ENCODE measurements at regions not wholly inside any gene's neighbourhood (a gene's known extent, or its start where the extent isn't known, plus 50 kb on each side); places are given as distances from the start of the nearest gene placed in this dataset.
"Not testable (repeated sequence)": the region's sequence is repeated elsewhere in the genome, so short reads cannot be mapped to it uniquely, and the experiment has no call there.

- H3K4me1 Mint-ChIP-seq: peaks cover 11% of the 10 kb centered on the region
- CTCF ChIA-PET: interaction anchor here (1.3 kb wide), 2 partner anchors 58 to 243 kb away, joined by 3 read pairs; no protein-coding TSS in a partner anchor
- H3K4me3 Mint-ChIP-seq: peak overlapping the region; percentile 95
- peak overlapping the region; percentile 98 for H3K27ac Mint-ChIP-seq
- ATAC-seq: peak; percentile 100
- DNase-seq: peak; percentile 100
- H3K27me3 Mint-ChIP-seq; H3K36me3 Mint-ChIP-seq; H3K9me3 Mint-ChIP-seq (ENCODE audit: low read depth): not testable (repeated sequence)
Measured at GRCh38 chr1:223992456-223993246, 121.3 kb upstream of the FBXO28 start.

- CTCF ChIA-PET; H3K27me3 Mint-ChIP-seq; H3K4me3 Mint-ChIP-seq; ATAC-seq; H3K9me3 Mint-ChIP-seq (ENCODE audit: low read depth); H3K36me3 Mint-ChIP-seq: not testable (repeated sequence)
- peak; percentile 40 for DNase-seq
- Mint-ChIP-seq H3K4me1 (peaks cover 11% of the 10 kb centered on the region), H3K27ac (peak overlapping the region; percentile 28)
Measured at GRCh38 chr1:223991297-223991857, 122.5 kb upstream of the FBXO28 start.

GRCh38 chr1:223961985-223962384 lies 116.2 kb upstream of the TP53BP2 start:
- ATAC-seq; DNase-seq; H3K9me3 Mint-ChIP-seq (ENCODE audit: low read depth); H3K4me3 Mint-ChIP-seq; H3K27me3 Mint-ChIP-seq; H3K36me3 Mint-ChIP-seq; CTCF ChIA-PET; H3K4me1 Mint-ChIP-seq; H3K27ac Mint-ChIP-seq: not testable (repeated sequence)

- H3K27ac Mint-ChIP-seq; H3K4me1 Mint-ChIP-seq; DNase-seq; H3K4me3 Mint-ChIP-seq; H3K36me3 Mint-ChIP-seq; H3K27me3 Mint-ChIP-seq; CTCF ChIA-PET; H3K9me3 Mint-ChIP-seq (ENCODE audit: low read depth); ATAC-seq: not testable (repeated sequence)
Measured at GRCh38 chr1:223952801-223953200, 107.1 kb upstream of the TP53BP2 start.

GRCh38 chr1:223951551-223951950 lies 105.8 kb upstream of the TP53BP2 start:
- H3K9me3 Mint-ChIP-seq (ENCODE audit: low read depth); H3K27me3 Mint-ChIP-seq; ATAC-seq; H3K4me1 Mint-ChIP-seq; H3K36me3 Mint-ChIP-seq; H3K4me3 Mint-ChIP-seq; DNase-seq; CTCF ChIA-PET: not testable (repeated sequence)
- H3K27ac Mint-ChIP-seq: peak overlapping the region; percentile 36

GRCh38 chr1:223949944-223950343 lies 104.2 kb upstream of the TP53BP2 start:
- H3K27me3 Mint-ChIP-seq; H3K36me3 Mint-ChIP-seq; DNase-seq; H3K9me3 Mint-ChIP-seq (ENCODE audit: low read depth); H3K4me3 Mint-ChIP-seq; CTCF ChIA-PET; H3K4me1 Mint-ChIP-seq; ATAC-seq; H3K27ac Mint-ChIP-seq: not testable (repeated sequence)

- H3K9me3 Mint-ChIP-seq (ENCODE audit: low read depth); DNase-seq; H3K27me3 Mint-ChIP-seq; CTCF ChIA-PET; H3K27ac Mint-ChIP-seq; H3K4me1 Mint-ChIP-seq; H3K36me3 Mint-ChIP-seq; ATAC-seq; H3K4me3 Mint-ChIP-seq: not testable (repeated sequence)
Measured at GRCh38 chr1:223948041-223948440, 102.3 kb upstream of the TP53BP2 start.

GRCh38 chr1:223936592-223936991 lies 90.8 kb upstream of the TP53BP2 start:
- ATAC-seq; DNase-seq; H3K4me3 Mint-ChIP-seq; H3K4me1 Mint-ChIP-seq; H3K9me3 Mint-ChIP-seq (ENCODE audit: low read depth); H3K36me3 Mint-ChIP-seq; CTCF ChIA-PET; H3K27ac Mint-ChIP-seq; H3K27me3 Mint-ChIP-seq: not testable (repeated sequence)

GRCh38 chr1:223931476-223931875 lies 85.7 kb upstream of the TP53BP2 start:
- H3K27ac Mint-ChIP-seq, ATAC-seq, H3K27me3 Mint-ChIP-seq: not testable (repeated sequence)

GRCh38 chr1:223920805-223921204 lies 75.1 kb upstream of the TP53BP2 start:
- H3K27ac Mint-ChIP-seq; H3K27me3 Mint-ChIP-seq; H3K9me3 Mint-ChIP-seq (ENCODE audit: low read depth); CTCF ChIA-PET; DNase-seq; ATAC-seq; H3K4me1 Mint-ChIP-seq; H3K4me3 Mint-ChIP-seq; H3K36me3 Mint-ChIP-seq: not testable (repeated sequence)

More at GRCh38 chr1:223931476-223931875, 85.7 kb upstream of the TP53BP2 start:
- DNase-seq; H3K4me3 Mint-ChIP-seq; H3K9me3 Mint-ChIP-seq (ENCODE audit: low read depth); H3K4me1 Mint-ChIP-seq; H3K36me3 Mint-ChIP-seq; CTCF ChIA-PET: not testable (repeated sequence)

GRCh38 chr1:223915476-223915875 lies 69.7 kb upstream of the TP53BP2 start:
- H3K4me1 Mint-ChIP-seq; CTCF ChIA-PET; H3K4me3 Mint-ChIP-seq; H3K27ac Mint-ChIP-seq; H3K9me3 Mint-ChIP-seq (ENCODE audit: low read depth); DNase-seq; ATAC-seq; H3K36me3 Mint-ChIP-seq; H3K27me3 Mint-ChIP-seq: not testable (repeated sequence)

GRCh38 chr1:223913715-223914114 lies 68.0 kb upstream of the TP53BP2 start:
- not testable (repeated sequence) for H3K36me3 Mint-ChIP-seq

GRCh38 chr1:223907943-223908587 lies 62.3 kb upstream of the TP53BP2 start:
- CTCF ChIA-PET: interaction anchor here (0.7 to 3.0 kb wide), 2 partner anchors 97 to 220 kb away, joined by 3 to 11 read pairs; no protein-coding TSS in a partner anchor
- not testable (repeated sequence) for ATAC-seq
- H3K27ac Mint-ChIP-seq: peak overlapping the region; percentile 59

More at GRCh38 chr1:223913715-223914114, 68.0 kb upstream of the TP53BP2 start:
- ATAC-seq; H3K27me3 Mint-ChIP-seq; H3K27ac Mint-ChIP-seq; DNase-seq; H3K9me3 Mint-ChIP-seq (ENCODE audit: low read depth); H3K4me1 Mint-ChIP-seq; H3K4me3 Mint-ChIP-seq; CTCF ChIA-PET: not testable (repeated sequence)

GRCh38 chr1:223903221-223903620 lies 57.5 kb upstream of the TP53BP2 start:
- H3K27ac Mint-ChIP-seq; H3K9me3 Mint-ChIP-seq (ENCODE audit: low read depth); DNase-seq; H3K4me3 Mint-ChIP-seq; ATAC-seq; H3K36me3 Mint-ChIP-seq; CTCF ChIA-PET; H3K4me1 Mint-ChIP-seq; H3K27me3 Mint-ChIP-seq: not testable (repeated sequence)

More at GRCh38 chr1:223907943-223908587, 62.3 kb upstream of the TP53BP2 start:
- not testable (repeated sequence) for H3K27me3 Mint-ChIP-seq; H3K36me3 Mint-ChIP-seq; H3K4me3 Mint-ChIP-seq; H3K9me3 Mint-ChIP-seq (ENCODE audit: low read depth); H3K4me1 Mint-ChIP-seq
- DNase-seq: peak; percentile 58
